C4-2B (cell line): ENCODE measurements at regions not wholly inside any gene's neighbourhood (a gene's known extent, or its start where the extent isn't known, plus 50 kb on each side); places are given as distances from the start of the nearest gene placed in this dataset.

Experiments
- ZFX ChIP-seq: fragments of 450-650 bp; IDR thresholded peaks from 2 replicates; pipeline ENCODE4 v1.6.1; 2017
- TF ChIP-seq, protein P1 (sequence below): fragments of 450-650 bp; conservative IDR thresholded peaks from 2 replicates; pipeline ENCODE4 v1.5.1; 2017; ENCODE audit warnings: mild to moderate bottlenecking

GRCh38 chr1:90768098-90768497 lies 51.0 kb upstream of the BARHL2 start:
- TF ChIP-seq, protein P1, sequence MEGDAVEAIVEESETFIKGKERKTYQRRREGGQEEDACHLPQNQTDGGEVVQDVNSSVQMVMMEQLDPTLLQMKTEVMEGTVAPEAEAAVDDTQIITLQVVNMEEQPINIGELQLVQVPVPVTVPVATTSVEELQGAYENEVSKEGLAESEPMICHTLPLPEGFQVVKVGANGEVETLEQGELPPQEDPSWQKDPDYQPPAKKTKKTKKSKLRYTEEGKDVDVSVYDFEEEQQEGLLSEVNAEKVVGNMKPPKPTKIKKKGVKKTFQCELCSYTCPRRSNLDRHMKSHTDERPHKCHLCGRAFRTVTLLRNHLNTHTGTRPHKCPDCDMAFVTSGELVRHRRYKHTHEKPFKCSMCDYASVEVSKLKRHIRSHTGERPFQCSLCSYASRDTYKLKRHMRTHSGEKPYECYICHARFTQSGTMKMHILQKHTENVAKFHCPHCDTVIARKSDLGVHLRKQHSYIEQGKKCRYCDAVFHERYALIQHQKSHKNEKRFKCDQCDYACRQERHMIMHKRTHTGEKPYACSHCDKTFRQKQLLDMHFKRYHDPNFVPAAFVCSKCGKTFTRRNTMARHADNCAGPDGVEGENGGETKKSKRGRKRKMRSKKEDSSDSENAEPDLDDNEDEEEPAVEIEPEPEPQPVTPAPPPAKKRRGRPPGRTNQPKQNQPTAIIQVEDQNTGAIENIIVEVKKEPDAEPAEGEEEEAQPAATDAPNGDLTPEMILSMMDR = no peak
- TF ChIP-seq ZFX = no peak
